H9 (cell line): ENCODE measurements at regions not wholly inside any gene's neighbourhood (a gene's known extent, or its start where the extent isn't known, plus 50 kb on each side); places are given as distances from the start of the nearest gene placed in this dataset.

ENCODE experiments used
- DNase-seq: peaks from one replicate; pipeline ENCODE4 v3.0.0-alpha.2; 2017
- H2AFZ ChIP-seq: one replicate; pipeline ENCODE4 v1.6.1; 2013; ENCODE audit warnings: mild to moderate bottlenecking, low read length, control low read depth, moderate library complexity
- H2AK5ac ChIP-seq: 2 replicates; pipeline ENCODE4 v1.6.1; 2013; ENCODE audit warnings: low read length, control low read depth, mixed read lengths; ENCODE audit not compliant: insufficient read length
- H2BK120ac ChIP-seq: one replicate; pipeline ENCODE4 v1.6.1; 2013; ENCODE audit warnings: low read depth, mild to moderate bottlenecking, low read length, control low read depth, inconsistent platforms; ENCODE audit not compliant: poor library complexity, severe bottlenecking
- H2BK12ac ChIP-seq: 2 replicates; pipeline ENCODE4 v1.6.1; 2013; ENCODE audit warnings: low read length, control low read depth, mixed read lengths, low read depth; ENCODE audit not compliant: insufficient read length
- H2BK15ac ChIP-seq: 2 replicates; pipeline ENCODE4 v1.6.1; 2013; ENCODE audit warnings: low read depth, low read length, control low read depth
- H2BK20ac ChIP-seq: one replicate; pipeline ENCODE4 v1.6.1; 2013; ENCODE audit warnings: low read depth, mild to moderate bottlenecking, low read length, control low read depth, inconsistent platforms; ENCODE audit not compliant: poor library complexity, severe bottlenecking
- H2BK5ac ChIP-seq: 2 replicates; pipeline ENCODE4 v1.6.1; 2013; ENCODE audit warnings: low read length, control low read depth, mixed read lengths; ENCODE audit not compliant: insufficient read length
- H3K14ac ChIP-seq: 2 replicates; pipeline ENCODE4 v1.6.1; 2013; ENCODE audit warnings: low read length, control low read depth; ENCODE audit not compliant: insufficient read depth
- H3K18ac ChIP-seq: 2 replicates; pipeline ENCODE4 v1.6.1; 2013; ENCODE audit warnings: low read depth, mild to moderate bottlenecking, mixed read lengths, low read length, control low read depth; ENCODE audit not compliant: insufficient read length
- H3K23ac ChIP-seq: 2 replicates; pipeline ENCODE4 v1.6.1; 2013; ENCODE audit warnings: low read length, control low read depth, mixed read lengths, low read depth; ENCODE audit not compliant: insufficient read length
- H3K23me2 ChIP-seq: 2 replicates; pipeline ENCODE4 v1.6.1; 2013; ENCODE audit warnings: low read depth, mild to moderate bottlenecking, mixed read lengths, low read length, control low read depth; ENCODE audit not compliant: insufficient read length, poor library complexity, severe bottlenecking
- H3K27ac ChIP-seq: 2 replicates; pipeline ENCODE4 v1.5.1; 2013; ENCODE audit warnings: low read length, control low read depth, mixed read lengths, low read depth; ENCODE audit not compliant: insufficient read length
- H3K27me3 ChIP-seq: 2 replicates; pipeline ENCODE4 v1.6.1; 2013; ENCODE audit warnings: low read length, control low read depth, inconsistent platforms; ENCODE audit not compliant: insufficient read depth
- H3K4ac ChIP-seq: 2 replicates; pipeline ENCODE4 v1.6.1; 2013; ENCODE audit warnings: low read depth, mild to moderate bottlenecking, control low read depth, inconsistent platforms, low read length, moderate library complexity
- H3K4me1 ChIP-seq: 2 replicates; pipeline ENCODE4 v1.6.1; 2013; ENCODE audit warnings: low read length, control low read depth, inconsistent platforms; ENCODE audit not compliant: insufficient read depth
- H3K4me2 ChIP-seq: 2 replicates; pipeline ENCODE4 v1.6.1; 2013; ENCODE audit warnings: low read length, control low read depth, mixed read lengths; ENCODE audit not compliant: insufficient read length, insufficient read depth
- H3K56ac ChIP-seq: 2 replicates; pipeline ENCODE4 v1.6.1; 2013; ENCODE audit warnings: low read depth, mild to moderate bottlenecking, mixed read lengths, low read length, control low read depth; ENCODE audit not compliant: insufficient read length
- H3K79me1 ChIP-seq: 2 replicates; pipeline ENCODE4 v1.6.1; 2013; ENCODE audit warnings: low read depth, mild to moderate bottlenecking, moderate library complexity, low read length, control low read depth, inconsistent platforms; ENCODE audit not compliant: insufficient read depth, poor library complexity, severe bottlenecking
- H3K79me2 ChIP-seq: 2 replicates; pipeline ENCODE4 v1.6.1; 2013; ENCODE audit warnings: low read length, control low read depth, inconsistent platforms; ENCODE audit not compliant: insufficient read depth
- H3K9ac ChIP-seq: 2 replicates; pipeline ENCODE4 v1.6.1; 2013; ENCODE audit warnings: low read length, control low read depth, mixed read lengths; ENCODE audit not compliant: insufficient read length; ENCODE audit errors: extremely low read depth
- H3K9me3 ChIP-seq: one replicate; pipeline ENCODE4 v1.6.1; 2013; ENCODE audit warnings: low read depth, low read length, inconsistent platforms; ENCODE audit not compliant: control insufficient read depth
- H3T11ph ChIP-seq: one replicate; pipeline ENCODE4 v1.6.1; 2013; ENCODE audit warnings: mild to moderate bottlenecking, low read length, control low read depth, inconsistent platforms
- H4K20me1 ChIP-seq: one replicate; pipeline ENCODE4 v1.6.1; 2013; ENCODE audit not compliant: control insufficient read depth, insufficient read length, insufficient read depth
- H4K5ac ChIP-seq: 2 replicates; pipeline ENCODE4 v1.6.1; 2013; ENCODE audit warnings: low read depth, mild to moderate bottlenecking, mixed read lengths, low read length, control low read depth; ENCODE audit not compliant: insufficient read length
- H4K8ac ChIP-seq: replicated peaks from 2 replicates; pipeline ENCODE4 v1.6.1; 2013; ENCODE audit warnings: low read length, control low read depth, mixed read lengths, low read depth; ENCODE audit not compliant: insufficient read length
- H4K91ac ChIP-seq: 2 replicates; pipeline ENCODE4 v1.6.1; 2013; ENCODE audit warnings: low read depth, mild to moderate bottlenecking, moderate library complexity, mixed read lengths, low read length, control low read depth; ENCODE audit not compliant: insufficient read length
- H3K27ac Mint-ChIP-seq, 3 experiments: 2 replicates in 2 of 3; 3 replicates in 1 of 3; pipeline ENCODE4 v1.8.0; 2020 to 2021; ENCODE audit warnings: mixed read lengths in 3 of 3, mild to moderate bottlenecking in 1 of 3, moderate library complexity in 1 of 3
- H3K27me3 Mint-ChIP-seq: 2 replicates; pipeline ENCODE4 v1.8.0; 2021; ENCODE audit warnings: low read depth, mild to moderate bottlenecking, moderate library complexity, mixed read lengths
- H3K36me3 Mint-ChIP-seq, 3 experiments: 2 replicates in 2 of 3; 3 replicates in 1 of 3; pipeline ENCODE4 v1.8.0; 2020 to 2021; ENCODE audit warnings: low read depth in 3 of 3, mixed read lengths in 3 of 3; ENCODE audit not compliant: insufficient read depth in 1 of 3
- H3K4me1 Mint-ChIP-seq, 2 experiments: 2 replicates each; pipeline ENCODE4 v1.8.0; 2020; ENCODE audit warnings: mixed read lengths in 2 of 2
- H3K4me3 Mint-ChIP-seq, 2 experiments: 2 replicates in 1 of 2; 3 replicates in 1 of 2; pipeline ENCODE4 v1.8.0; 2020 to 2021; ENCODE audit warnings: mild to moderate bottlenecking in 2 of 2, mixed read lengths in 2 of 2, moderate library complexity in 1 of 2
- H3K9me3 Mint-ChIP-seq, 2 experiments: 2 replicates in 1 of 2; 3 replicates in 1 of 2; pipeline ENCODE4 v1.8.0; 2020; ENCODE audit warnings: mild to moderate bottlenecking in 2 of 2, mixed read lengths in 2 of 2, moderate library complexity in 1 of 2
- CTCF ChIP-seq: fragments of 200-600 bp; sonication (generic); conservative IDR thresholded peaks from 3 replicates; pipeline ENCODE4 v1.8.0; 2021; ENCODE audit warnings: antibody characterized with exemption, mild to moderate bottlenecking
- WGBS: extraction: QIAGEN DNeasy Blood & Tissue Kit; methylation state at CpG from one replicate; pipeline ENCODE4 v1.1.7; 2013; ENCODE audit warnings: missing lambda C conversion rate, low lambda C conversion rate, mixed read lengths; ENCODE audit not compliant: insufficient read length; ENCODE audit errors: extremely low coverage; 5-methylcytosine and 5-hydroxymethylcytosine counted together

- no peak overlapping the region for H3K4me2 ChIP-seq
- H4K5ac ChIP-seq, result no peak overlapping the region
- no peaks in the 10 kb centered on the region for H3K79me2 ChIP-seq
- H3T11ph ChIP-seq, result no peak overlapping the region
- no peak for DNase-seq
- H4K91ac ChIP-seq, result no peak overlapping the region
- no peak overlapping the region for H2BK15ac ChIP-seq
- no peak for TF ChIP-seq CTCF
- no peak overlapping the region for H3K4ac ChIP-seq
- no peak overlapping the region for H3K9ac ChIP-seq
- H3K27me3 ChIP-seq, result no peaks in the 10 kb centered on the region
- H3K23me2 ChIP-seq, result no peaks in the 10 kb centered on the region
- no peak overlapping the region for H2BK20ac ChIP-seq
- no peaks in the 10 kb centered on the region for H3K79me1 ChIP-seq
- no peak overlapping the region for H3K18ac ChIP-seq
- H3K56ac ChIP-seq, result no peak overlapping the region
- no peak overlapping the region for H3K14ac ChIP-seq
- no peak overlapping the region for H2BK120ac ChIP-seq
- no peak overlapping the region for H3K27ac Mint-ChIP-seq
- no peak overlapping the region for H4K8ac ChIP-seq
- no peak overlapping the region for H3K27ac ChIP-seq
- H2BK5ac ChIP-seq, result no peak overlapping the region
- H4K20me1 ChIP-seq, result no peaks in the 10 kb centered on the region
- 0 out of 4 replicates have a peak, but pooled peaks cover 0 to 3% of the 10 kb centered on the region in 2 experiments for H3K4me1 Mint-ChIP-seq
- H3K9me3 Mint-ChIP-seq, result no peaks in the 10 kb centered on the region
- H3K9me3 ChIP-seq, result no peaks in the 10 kb centered on the region
- H2AFZ ChIP-seq, result no peak overlapping the region
- no peaks in the 10 kb centered on the region for H3K27me3 Mint-ChIP-seq
- H3K36me3 Mint-ChIP-seq, result no peaks in the 10 kb centered on the region
- no peak overlapping the region for H2BK12ac ChIP-seq
- no peak overlapping the region for H3K4me3 Mint-ChIP-seq
- no peak overlapping the region for H3K23ac ChIP-seq
- H2AK5ac ChIP-seq, result no peak overlapping the region
- no CpG with 5 or more reads among the region's 3 CpGs for WGBS
- no peaks in the 10 kb centered on the region for H3K4me1 ChIP-seq
These were observed 143.0 kb upstream of the SOX2 start for GRCh38 chr3:181568693-181569092.
